Endothelial cell of umbilical vein (primary cell): ENCODE measurements at regions not wholly inside any gene's neighbourhood (a gene's known extent, or its start where the extent isn't known, plus 50 kb on each side); places are given as distances from the start of the nearest gene placed in this dataset.

ENCODE experiments used
- BruUV-seq: library from RNA; stranded (reverse); fragments of 400-500 nt; replicated peaks from 2 replicates; lab custom pipeline; 2021; lab: Mats Ljungman, UMichigan
- CTCF ChIA-PET: fragments of 300-600, 350-600 bp; sonication (Branson Sonifier 250); formaldehyde crosslinking; loops from one replicate; lab custom pipeline; 2021; ENCODE audit warnings: antibody characterized with exemption, inconsistent platforms; lab: Charles Lee
- POLR2A ChIA-PET: fragments of 300-600, 350-600 bp; sonication (Branson Sonifier 250); formaldehyde crosslinking; loops from one replicate; lab custom pipeline; 2021; ENCODE audit warnings: antibody characterized with exemption, inconsistent platforms; lab: Charles Lee
- DNase-seq: peaks from one replicate; pipeline ENCODE4 v3.0.0-alpha.2; 2011; ENCODE audit warnings: low read depth, low spot score
- FAIRE-seq: peaks from 2 replicates; lab custom pipeline; 2011; peaks lifted over from hg19 to GRCh38; lab: Jason Lieb, UNC
- H2AFZ ChIP-seq: 2 replicates; pipeline ENCODE4 v1.6.0; 2012; ENCODE audit warnings: low read depth, low read length, control low read depth, inconsistent platforms
- H3K27ac ChIP-seq: 2 replicates; pipeline ENCODE4 v1.5.1; 2011; ENCODE audit warnings: low read depth, mild to moderate bottlenecking, control low read depth, low read length, moderate library complexity; ENCODE audit not compliant: insufficient read depth
- H3K27me3 ChIP-seq, 2 experiments: 2 replicates each; pipeline versions ENCODE4 v1.6.0 to v1.6.1; 2011; ENCODE audit warnings: low read length in 2 of 2, mixed read lengths in 1 of 2; ENCODE audit not compliant: control insufficient read depth in 2 of 2, insufficient read depth in 2 of 2
- H3K36me3 ChIP-seq, 2 experiments: 2 replicates in 1 of 2; 3 replicates in 1 of 2; pipeline ENCODE4 v1.5.1; 2011; ENCODE audit warnings: low read length in 2 of 2, mild to moderate bottlenecking in 1 of 2, moderate library complexity in 1 of 2; ENCODE audit not compliant: control insufficient read depth in 2 of 2, insufficient read depth in 2 of 2; ENCODE audit errors: extremely low read depth in 1 of 2
- H3K4me1 ChIP-seq: 3 replicates; pipeline ENCODE4 v1.5.1; 2011; ENCODE audit warnings: mild to moderate bottlenecking, low read length; ENCODE audit not compliant: control insufficient read depth, insufficient read depth; ENCODE audit errors: extremely low read depth
- H3K4me2 ChIP-seq: 2 replicates; pipeline ENCODE4 v1.6.1; 2011; ENCODE audit warnings: low read length, control low read depth, mixed read lengths; ENCODE audit not compliant: insufficient read depth
- H3K4me3 ChIP-seq, 3 experiments: fragments of 200-600 bp in 1 of 3; sonication (generic), shearing (Covaris generic) in 1 of 3; replicated peaks in 1 of 3; 2 replicates each; pipeline ENCODE4 v1.5.1; 2011 to 2016; ENCODE audit warnings: control low read depth in 3 of 3, low read length in 3 of 3, mild to moderate bottlenecking in 2 of 3, inconsistent platforms in 1 of 3, low read depth in 1 of 3, moderate library complexity in 1 of 3; ENCODE audit not compliant: insufficient read depth in 1 of 3
- H3K79me2 ChIP-seq: 2 replicates; pipeline ENCODE4 v1.6.0; 2012; ENCODE audit warnings: low read length, inconsistent platforms; ENCODE audit not compliant: control insufficient read depth, insufficient read depth
- H3K9ac ChIP-seq: replicated peaks from 2 replicates; pipeline ENCODE3; 2011; ENCODE audit warnings: low read length, control low read depth; ENCODE audit not compliant: insufficient read depth; ENCODE audit errors: extremely low read depth
- H3K9me1 ChIP-seq: replicated peaks from 3 replicates; pipeline ENCODE4 v1.6.0; 2011; ENCODE audit warnings: mild to moderate bottlenecking, low read length; ENCODE audit not compliant: control insufficient read depth, insufficient read depth; ENCODE audit errors: extremely low read depth
- H3K9me3 ChIP-seq: replicated peaks from 2 replicates; pipeline ENCODE4 v1.5.1; 2012; ENCODE audit warnings: low read length, inconsistent platforms; ENCODE audit not compliant: control insufficient read depth, insufficient read depth
- H4K20me1 ChIP-seq: replicated peaks from 2 replicates; pipeline ENCODE3; 2011; ENCODE audit warnings: mild to moderate bottlenecking, low read length; ENCODE audit not compliant: control insufficient read depth, insufficient read depth; ENCODE audit errors: extremely low read depth
- EZH2 ChIP-seq: IDR thresholded peaks from 2 replicates; pipeline ENCODE4 v1.6.1; 2012; ENCODE audit warnings: borderline replicate concordance, low read depth, mild to moderate bottlenecking, moderate library complexity, low read length, inconsistent platforms; ENCODE audit not compliant: severe bottlenecking
- FOS ChIP-seq: IDR thresholded peaks from 2 replicates; pipeline ENCODE4 v1.6.1; 2011; ENCODE audit warnings: mild to moderate bottlenecking, low read length, moderate library complexity, borderline replicate concordance; ENCODE audit not compliant: insufficient read depth
- GATA2 ChIP-seq: IDR thresholded peaks from 2 replicates; pipeline ENCODE4 v1.7.0; 2011; ENCODE audit warnings: low read depth, mild to moderate bottlenecking, moderate library complexity, mixed read lengths, low read length; ENCODE audit not compliant: insufficient read length, insufficient read depth
- JUN ChIP-seq: IDR thresholded peaks from 2 replicates; pipeline ENCODE4 v1.6.1; 2011; ENCODE audit warnings: borderline replicate concordance, low read depth; ENCODE audit not compliant: insufficient read length, insufficient read depth
- MYC ChIP-seq: IDR thresholded peaks from one replicate; pipeline ENCODE4 v1.6.1; 2011; ENCODE audit warnings: mild to moderate bottlenecking, low read depth, low read length
- POLR2A ChIP-seq: IDR thresholded peaks from 2 replicates; pipeline ENCODE4 v1.6.1; 2012; ENCODE audit warnings: low read depth, mild to moderate bottlenecking, control low read depth, low read length
- POLR2AphosphoS5 ChIP-seq: IDR thresholded peaks from 2 replicates; pipeline ENCODE4 v1.6.1; 2012; ENCODE audit warnings: low read depth, mild to moderate bottlenecking, control low read depth, low read length, moderate library complexity; ENCODE audit not compliant: insufficient read depth
- dilution Hi-C: fragments of 300-500 bp; cut with MboI; formaldehyde crosslinking; loops from one replicate; pipeline ENCODE4 v1.15.0; 2019; ENCODE audit warnings: low sequenced_read_pairs; ENCODE audit not compliant: extremely low pct_ligation_motif_present
- intact Hi-C: fragments of 100-400 bp; cut with micrococcal nuclease; formaldehyde crosslinking; loops from one replicate; pipeline ENCODE4 v1.10.0; 2022
- TF ChIP-seq, protein P1 (sequence below): IDR thresholded peaks from 2 replicates; pipeline ENCODE4 v1.6.1; 2011; ENCODE audit not compliant: insufficient read depth, insufficient read length
- TF ChIP-seq, protein P2 (sequence below), 2 donors: IDR thresholded peaks; 1 replicate in 1 of 2; 2 replicates in 1 of 2; pipeline ENCODE4 v1.5.1; 2011; ENCODE audit warnings: low read length in 2 of 2, mild to moderate bottlenecking in 2 of 2, moderate library complexity in 2 of 2, control low read depth in 1 of 2, inconsistent platforms in 1 of 2, low read depth in 1 of 2; ENCODE audit not compliant: insufficient read depth in 1 of 2; ENCODE audit errors: extremely low read depth in 1 of 2

DNA sequence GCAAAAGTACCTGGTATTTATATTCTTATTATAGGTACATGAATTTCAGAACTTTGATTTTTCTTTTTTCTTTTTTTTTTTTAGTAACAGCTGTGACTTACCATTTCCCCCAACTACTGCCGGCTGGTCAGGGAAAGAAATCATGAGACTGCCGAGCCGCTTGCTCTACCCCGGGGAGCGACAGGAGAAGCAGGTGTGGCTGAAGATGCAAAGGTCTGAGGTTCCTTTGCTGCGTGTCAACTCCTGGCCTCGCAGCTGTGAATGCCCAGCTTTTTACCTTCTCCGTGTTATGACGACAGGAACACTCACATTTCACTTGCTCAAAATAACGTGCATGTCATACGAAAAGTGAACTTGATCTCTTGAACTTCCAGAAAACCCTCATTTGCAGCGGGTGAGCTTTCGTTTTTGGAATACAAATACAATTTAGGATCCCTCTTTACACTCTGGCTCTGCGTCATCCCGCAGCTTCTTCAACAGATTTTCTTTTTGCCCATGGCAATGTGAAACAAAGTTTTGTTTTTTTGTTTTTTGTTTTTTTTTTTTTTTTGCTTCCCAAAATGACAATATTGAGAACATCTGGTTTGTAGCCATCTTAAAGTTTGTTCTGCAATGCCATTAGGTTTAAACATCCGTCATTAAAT is 117.9 kb downstream of the EFNB2 start:
- Histone ChIP-seq H2AFZ (no peak overlapping the region), H3K36me3 (no peaks in the 10 kb centered on the region)

DNA sequence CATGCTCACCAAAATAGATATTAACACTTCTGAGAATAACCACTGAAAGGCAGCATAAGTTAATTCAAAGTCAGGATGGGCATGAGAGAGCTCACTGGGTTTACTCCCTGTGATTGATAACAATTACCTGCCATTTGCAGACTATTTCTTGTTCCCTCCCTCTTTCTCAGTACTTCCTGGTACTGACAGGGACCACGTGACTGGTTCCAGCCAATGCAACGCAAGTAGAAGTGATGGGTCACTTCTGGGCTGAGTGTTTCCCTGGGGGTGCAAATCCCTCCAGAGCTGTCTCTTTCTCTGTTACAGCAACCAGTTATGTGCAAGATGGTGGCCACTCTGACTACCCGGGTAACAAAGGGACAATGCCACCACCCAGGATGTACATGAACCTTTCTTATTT is 118.8 kb downstream of the EFNB2 start:
- Histone ChIP-seq H3K27me3 (peaks cover 0 to 2% of the 10 kb centered on the region in 2 experiments), H3K9me3 (no peaks in the 10 kb centered on the region), H3K79me2 (no peaks in the 10 kb centered on the region), H3K36me3 (no peaks in the 10 kb centered on the region), H3K27ac (no peak overlapping the region), H2AFZ (no peak overlapping the region), H3K9me1 (no peaks in the 10 kb centered on the region), H4K20me1 (no peaks in the 10 kb centered on the region), H3K4me1 (no peaks in the 10 kb centered on the region), H3K4me3 (no peak overlapping the region), H3K9ac (no peak overlapping the region), H3K4me2 (no peak overlapping the region)
- no peak for TF ChIP-seq FOS
- no peak for TF ChIP-seq EZH2
- no peak for TF ChIP-seq GATA2
- TF ChIP-seq POLR2AphosphoS5 = no peak
- no peak for TF ChIP-seq JUN
- TF ChIP-seq POLR2A = no peak
- TF ChIP-seq MYC = no peak
- TF ChIP-seq, protein P1, sequence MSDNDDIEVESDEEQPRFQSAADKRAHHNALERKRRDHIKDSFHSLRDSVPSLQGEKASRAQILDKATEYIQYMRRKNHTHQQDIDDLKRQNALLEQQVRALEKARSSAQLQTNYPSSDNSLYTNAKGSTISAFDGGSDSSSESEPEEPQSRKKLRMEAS = no peak
- TF ChIP-seq, protein P2, sequence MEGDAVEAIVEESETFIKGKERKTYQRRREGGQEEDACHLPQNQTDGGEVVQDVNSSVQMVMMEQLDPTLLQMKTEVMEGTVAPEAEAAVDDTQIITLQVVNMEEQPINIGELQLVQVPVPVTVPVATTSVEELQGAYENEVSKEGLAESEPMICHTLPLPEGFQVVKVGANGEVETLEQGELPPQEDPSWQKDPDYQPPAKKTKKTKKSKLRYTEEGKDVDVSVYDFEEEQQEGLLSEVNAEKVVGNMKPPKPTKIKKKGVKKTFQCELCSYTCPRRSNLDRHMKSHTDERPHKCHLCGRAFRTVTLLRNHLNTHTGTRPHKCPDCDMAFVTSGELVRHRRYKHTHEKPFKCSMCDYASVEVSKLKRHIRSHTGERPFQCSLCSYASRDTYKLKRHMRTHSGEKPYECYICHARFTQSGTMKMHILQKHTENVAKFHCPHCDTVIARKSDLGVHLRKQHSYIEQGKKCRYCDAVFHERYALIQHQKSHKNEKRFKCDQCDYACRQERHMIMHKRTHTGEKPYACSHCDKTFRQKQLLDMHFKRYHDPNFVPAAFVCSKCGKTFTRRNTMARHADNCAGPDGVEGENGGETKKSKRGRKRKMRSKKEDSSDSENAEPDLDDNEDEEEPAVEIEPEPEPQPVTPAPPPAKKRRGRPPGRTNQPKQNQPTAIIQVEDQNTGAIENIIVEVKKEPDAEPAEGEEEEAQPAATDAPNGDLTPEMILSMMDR (IDR thresholded peaks at IDR 0.05; ENCODE audit: extremely low read depth in 1 of 2, insufficient read depth in 1 of 2, low read depth in 1 of 2, low read length in 2 of 2) = no peak
- BruUV-seq = no TSS peak
- intact Hi-C loops = no loop called here
- dilution Hi-C loops = no loop called here
- DNase-seq (no peak), FAIRE-seq (no peak)
- ChIA-PET CTCF (interaction anchor here (1.0 kb wide), 1 partner anchor 27 kb away, joined by 3 read pairs; no protein-coding TSS in a partner anchor), POLR2A (no interaction called here)

More for the DNA sequence above, 117.9 kb downstream of the EFNB2 start:
- dilution Hi-C loops = no loop called here
- Histone ChIP-seq H3K4me2 (no peak overlapping the region), H3K9me1 (no peaks in the 10 kb centered on the region), H3K4me3 (no peak overlapping the region), H3K79me2 (no peaks in the 10 kb centered on the region), H3K27me3 (peaks cover 0 to 2% of the 10 kb centered on the region in 2 experiments), H3K9me3 (no peaks in the 10 kb centered on the region), H3K27ac (no peak overlapping the region), H3K9ac (no peak overlapping the region), H4K20me1 (no peaks in the 10 kb centered on the region), H3K4me1 (no peaks in the 10 kb centered on the region)
- intact Hi-C loops = no loop called here
- POLR2A ChIA-PET = no interaction called here
- FAIRE-seq (no peak), DNase-seq (no peak)
- TF ChIP-seq FOS = no peak
- no peak for TF ChIP-seq JUN
- TF ChIP-seq POLR2AphosphoS5 = no peak
- no peak for TF ChIP-seq POLR2A
- TF ChIP-seq EZH2 = no peak
- TF ChIP-seq, protein P1 = no peak
- TF ChIP-seq MYC = no peak
- no TSS peak for BruUV-seq
- CTCF ChIA-PET = interaction anchor here (0.6 kb wide), 1 partner anchor 255 kb away, joined by 3 read pairs; no protein-coding TSS in a partner anchor
